ENCODE measurements at regions not wholly inside any gene's neighbourhood (a gene's known extent, or its start where the extent isn't known, plus 50 kb on each side); places are given as distances from the start of the nearest gene placed in this dataset.

GRCh38 chr4:54945838-54946237, 179.6 kb downstream of the KDR start:
- TF ChIP-seq CTCF (IDR thresholded peaks at IDR 0.05; ENCODE audit: insufficient read depth, low read length, poor library complexity, severe bottlenecking) (no peak), EZH2phosphoT487 (conservative IDR thresholded peaks at IDR 0.05; ENCODE audit: low read length) (no peak)

All from SU-DHL-6 (cell line).